HG03565 (cell line): ENCODE measurements at regions not wholly inside any gene's neighbourhood (a gene's known extent, or its start where the extent isn't known, plus 50 kb on each side); places are given as distances from the start of the nearest gene placed in this dataset.

Experiments used
- ATAC-seq: cut with Tn5 transposase; IDR thresholded peaks from one replicate; pipeline ENCODE4 v1.9.1; 2021; ENCODE audit warnings: mild to moderate bottlenecking, moderate library complexity; ENCODE audit not compliant: unreplicated experiment

DNA sequence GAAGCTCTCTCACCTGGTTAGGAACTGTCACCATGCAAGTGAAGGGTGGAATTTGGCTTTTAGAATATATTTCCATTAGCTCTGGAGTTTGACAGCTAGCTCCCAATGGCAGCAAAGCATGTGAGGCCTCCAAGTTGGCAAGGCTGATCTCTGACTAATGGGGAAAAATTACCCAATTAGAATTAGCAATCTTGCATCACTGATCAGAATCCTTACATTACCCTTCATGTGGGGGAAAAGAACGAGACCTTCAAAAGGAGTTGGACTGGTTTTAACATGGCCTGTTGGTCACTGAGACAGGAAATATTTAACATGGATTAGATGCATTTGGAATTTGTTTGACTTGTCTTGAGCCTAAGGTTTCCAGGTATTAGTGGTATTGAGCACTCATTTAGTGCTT lies 192.3 kb upstream of the GDNF start:
- ATAC-seq: no peak

DNA sequence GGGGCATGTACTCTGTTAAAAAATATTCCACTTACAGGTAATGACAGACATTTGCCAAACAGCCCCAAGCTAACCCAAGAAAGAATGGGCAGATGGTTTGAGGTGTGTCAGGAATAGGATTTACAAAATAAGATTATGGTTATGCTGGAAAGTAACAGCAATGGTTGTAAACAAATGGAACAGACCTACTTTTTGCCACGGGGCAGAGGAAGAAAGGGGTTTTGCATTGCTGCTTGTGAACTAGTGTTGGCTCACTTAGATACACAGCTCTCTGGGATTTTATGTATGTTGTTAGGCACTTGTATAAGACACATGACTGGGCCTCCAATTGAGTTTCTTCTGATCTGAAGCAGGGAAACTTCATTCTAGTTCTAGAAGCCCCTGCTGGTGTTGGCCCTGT lies 191.5 kb upstream of the GDNF start:
- ATAC-seq: no peak

DNA sequence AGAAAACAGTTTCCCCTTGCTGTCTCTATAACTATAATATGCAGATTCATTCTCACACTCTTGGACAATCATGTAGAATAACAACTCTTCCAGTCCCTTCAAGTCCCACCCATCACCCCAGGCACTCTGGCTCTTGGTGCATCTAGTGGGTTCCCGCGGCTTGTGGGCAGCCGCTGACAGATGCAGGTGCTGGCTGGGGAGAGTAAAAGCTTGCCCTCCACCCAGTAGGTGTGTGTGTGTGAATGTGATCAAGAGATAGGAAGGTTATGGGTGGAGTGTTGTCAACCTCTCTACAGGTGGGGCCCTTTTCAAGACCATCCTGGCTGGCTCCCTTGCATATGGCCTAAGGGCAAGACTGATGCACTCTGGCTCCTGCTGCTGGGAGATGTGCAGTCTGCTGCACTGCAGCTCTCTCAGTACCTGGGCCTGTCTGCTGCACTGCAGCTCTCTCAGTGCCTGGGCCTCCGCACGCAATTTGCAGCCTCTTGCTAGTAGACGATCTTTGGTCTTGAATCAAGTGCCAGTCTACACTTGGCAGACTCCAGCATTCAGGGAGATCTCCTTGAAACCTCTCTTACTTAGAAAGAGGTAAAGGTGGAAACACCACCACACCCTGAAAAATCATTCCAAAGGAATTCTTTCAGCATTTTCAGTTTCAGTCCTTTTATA lies 189.7 kb upstream of the GDNF start:
- ATAC-seq: no peak

DNA sequence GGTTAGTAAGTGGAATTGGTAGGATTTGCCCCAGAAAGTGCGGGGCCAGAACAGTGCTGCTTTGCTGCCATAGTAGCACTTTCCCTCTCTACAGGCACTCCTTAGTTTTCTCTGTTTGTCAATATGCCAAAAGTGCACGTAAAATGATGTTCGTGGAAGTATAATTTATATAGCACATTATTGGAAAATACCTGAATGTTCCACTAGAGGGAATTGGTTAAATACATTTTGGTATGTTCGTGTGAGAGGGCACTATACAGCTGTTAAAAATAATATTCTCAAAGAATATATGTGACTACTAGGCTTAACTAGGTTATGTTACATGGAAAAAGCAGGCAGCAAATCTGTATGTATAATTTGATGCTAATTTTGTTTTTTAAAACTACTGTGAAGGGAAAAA lies 184.0 kb upstream of the GDNF start:
- no peak for ATAC-seq

DNA sequence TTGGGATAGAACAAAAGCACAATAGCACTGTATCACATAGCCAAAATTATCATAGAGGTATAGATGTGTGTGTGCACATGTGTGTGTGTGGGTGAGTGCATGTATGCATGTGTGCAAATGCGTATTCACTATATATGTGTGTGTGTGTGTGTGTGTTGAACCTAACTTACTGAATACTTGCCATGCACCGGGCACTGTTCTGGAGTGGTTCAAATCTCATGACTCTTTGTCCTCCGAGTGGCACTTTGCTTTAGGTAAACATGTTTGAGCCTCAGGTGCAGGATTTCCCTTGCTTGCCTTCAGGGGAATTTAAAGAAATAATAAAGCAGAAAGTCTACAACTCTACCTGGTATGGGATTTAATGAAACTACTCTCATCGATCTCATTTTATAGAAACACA lies 183.5 kb upstream of the GDNF start:
- ATAC-seq: no peak

DNA sequence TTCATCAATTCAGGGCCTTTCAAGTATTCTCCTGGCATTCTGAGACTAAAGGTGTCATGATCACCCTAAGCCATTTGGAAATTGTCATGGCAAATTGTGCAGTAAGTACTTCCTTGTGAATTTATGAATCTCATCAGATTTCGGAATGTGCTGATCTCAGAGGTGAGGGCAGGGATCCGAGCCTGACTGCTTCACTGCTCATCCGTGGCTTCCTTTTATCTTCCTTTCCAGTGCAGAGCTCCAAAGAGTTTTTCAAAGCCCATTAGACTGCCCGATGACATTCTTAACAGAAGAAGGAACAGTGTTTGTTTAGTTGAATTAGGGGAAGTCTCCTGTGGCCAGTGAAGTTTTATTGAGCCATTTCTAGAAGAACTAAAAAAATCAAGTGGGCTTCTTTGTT lies 182.8 kb upstream of the GDNF start:
- no peak for ATAC-seq

DNA sequence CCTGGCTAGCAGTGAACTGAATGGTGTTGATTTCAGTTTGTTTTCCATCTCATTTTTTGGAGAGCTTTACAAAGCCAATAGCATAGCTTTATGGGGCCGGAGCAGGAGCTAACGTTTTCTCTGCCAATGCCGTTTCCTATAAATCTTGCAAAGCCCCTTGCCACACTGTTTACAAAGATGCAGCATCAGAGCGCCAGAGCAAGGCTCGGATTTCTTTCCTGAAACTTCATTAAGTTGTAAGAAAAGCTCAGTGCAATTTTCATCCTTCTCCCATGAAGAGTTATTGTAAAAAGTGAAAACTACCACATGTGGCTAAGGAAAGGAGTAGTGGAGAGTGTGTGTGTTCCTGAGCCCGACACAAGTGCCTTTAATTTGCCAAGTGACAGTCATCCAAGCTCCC lies 178.2 kb upstream of the GDNF start:
- ATAC-seq: no peak

DNA sequence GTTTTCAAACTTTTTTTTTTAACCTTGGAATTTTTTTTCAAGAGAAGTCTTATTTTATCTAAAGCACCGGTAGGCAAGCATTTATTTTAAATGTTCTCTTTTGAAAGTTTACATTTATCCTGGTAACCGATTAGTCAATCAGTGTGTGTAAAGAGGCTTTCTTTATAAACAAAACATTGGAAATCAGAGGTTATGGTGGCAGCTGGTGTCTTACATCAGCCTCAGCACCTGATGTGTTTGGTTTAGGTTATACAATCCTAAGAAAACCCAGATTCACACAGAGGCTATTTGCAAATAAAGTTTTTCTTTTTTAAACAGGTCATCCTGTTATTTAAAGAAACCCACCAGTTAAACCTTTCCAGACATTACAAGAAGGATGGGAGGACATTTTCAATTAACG lies 173.3 kb upstream of the GDNF start:
- ATAC-seq: no peak

DNA sequence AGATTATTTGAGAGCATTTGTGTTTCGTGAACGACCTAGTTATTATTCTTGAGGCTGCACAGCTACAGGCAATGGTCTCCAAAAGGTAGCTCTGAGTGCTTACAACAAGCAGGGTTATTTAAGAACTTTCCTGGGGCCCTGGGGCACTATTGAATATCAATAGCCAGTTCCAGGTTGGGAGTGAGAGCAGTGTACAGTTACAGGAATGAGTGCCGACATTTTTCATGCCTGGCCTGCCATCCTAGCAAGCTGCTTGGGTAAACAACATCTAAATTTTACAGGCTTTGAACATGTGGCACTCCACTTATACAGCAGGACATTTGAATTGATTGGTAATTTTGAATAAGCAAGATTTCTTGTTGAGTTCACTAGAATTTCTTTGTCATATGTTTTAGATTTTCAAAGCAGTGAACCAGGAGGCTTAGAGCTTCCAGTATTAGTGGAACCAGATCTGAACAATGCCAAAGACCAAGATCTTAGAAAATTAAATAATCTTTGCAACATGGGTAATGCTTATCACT lies 171.9 kb upstream of the GDNF start:
- no peak for ATAC-seq

DNA sequence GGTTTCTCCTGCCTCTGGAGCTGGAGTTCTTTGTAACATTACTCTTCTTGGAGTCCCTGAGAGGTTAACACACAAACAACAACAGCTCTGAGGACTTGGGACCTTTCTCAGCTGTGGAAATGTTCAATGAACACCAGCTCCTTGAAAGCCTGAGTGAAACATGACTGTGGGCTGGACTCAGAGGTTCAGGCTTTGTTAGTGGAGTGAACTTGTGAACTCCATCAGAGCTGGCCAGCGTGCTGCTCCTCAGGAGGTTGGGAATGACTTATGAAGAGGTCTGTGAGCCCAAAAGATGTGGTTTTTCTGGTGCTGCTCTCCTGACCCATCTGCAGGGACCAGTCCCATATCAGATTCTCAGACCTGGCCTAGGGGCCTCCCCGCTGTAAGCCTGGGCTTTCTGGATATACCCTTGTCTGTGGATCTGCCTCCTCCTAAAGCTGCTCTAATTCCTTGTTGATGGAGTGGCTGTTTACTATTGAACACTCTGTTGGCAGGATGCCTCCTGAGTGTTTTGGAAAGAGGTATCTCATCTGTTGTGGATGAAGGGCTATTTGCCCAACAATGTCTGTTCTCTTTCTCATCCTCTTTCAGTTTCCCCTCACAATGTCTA lies 170.0 kb upstream of the GDNF start:
- ATAC-seq: no peak

DNA sequence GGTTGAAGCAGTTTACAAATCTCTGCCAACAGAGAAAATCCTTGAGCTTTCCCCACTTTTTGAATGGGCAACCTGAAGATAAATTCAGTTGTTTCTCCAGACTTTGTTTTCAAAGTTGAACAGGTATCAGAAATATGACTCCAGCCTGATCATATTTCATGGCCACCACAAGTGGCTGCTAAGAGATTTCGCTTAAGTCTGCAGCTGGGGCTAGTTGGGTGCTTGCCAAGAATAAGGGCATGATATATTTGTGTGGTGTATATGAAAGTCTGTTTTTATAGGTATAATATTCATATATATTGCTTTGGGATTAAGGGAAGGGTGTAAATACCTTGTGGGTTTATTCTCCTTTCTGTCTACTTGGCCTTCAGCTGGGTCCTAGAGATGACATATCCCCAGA lies 168.4 kb upstream of the GDNF start:
- no peak for ATAC-seq

DNA sequence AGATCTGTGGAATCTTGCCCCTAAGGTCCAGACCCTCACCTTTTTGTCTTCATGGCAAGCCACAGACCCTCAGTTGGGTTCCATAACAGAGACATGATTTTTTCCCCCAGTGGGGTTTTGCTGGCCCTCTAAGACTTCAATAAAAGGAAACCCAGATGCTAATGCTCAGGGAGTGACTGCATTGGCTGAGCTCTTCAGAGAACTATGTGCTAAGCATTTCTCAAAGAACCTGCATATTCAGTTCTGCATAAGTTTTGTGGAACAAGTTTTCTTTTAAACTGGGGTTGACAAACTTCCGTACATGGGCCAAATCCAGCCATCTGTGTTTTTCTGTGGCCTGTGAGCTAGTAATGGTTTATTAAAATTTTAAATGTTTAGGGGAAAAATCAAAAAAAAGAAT lies 159.8 kb upstream of the GDNF start:
- no peak for ATAC-seq

DNA sequence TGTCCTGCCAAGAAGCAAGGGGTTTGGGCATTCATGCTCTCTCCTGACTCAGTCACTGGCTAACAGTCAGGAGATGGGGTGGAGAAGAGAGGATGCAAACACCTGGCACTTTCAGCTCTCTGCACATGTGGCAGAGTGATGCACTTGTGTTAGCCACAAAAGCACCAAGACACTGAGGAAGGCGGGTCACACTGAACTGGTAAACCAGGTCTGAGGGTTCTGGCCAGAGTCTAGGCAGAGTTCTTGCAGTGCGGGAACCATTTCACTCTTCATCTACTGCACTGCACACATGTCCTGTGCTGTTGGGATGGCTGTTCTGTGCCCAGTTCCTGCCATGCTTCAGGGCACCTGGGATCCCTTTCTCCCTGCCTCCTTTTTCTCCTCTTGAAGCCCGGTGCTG lies 157.1 kb upstream of the GDNF start:
- no peak for ATAC-seq

DNA sequence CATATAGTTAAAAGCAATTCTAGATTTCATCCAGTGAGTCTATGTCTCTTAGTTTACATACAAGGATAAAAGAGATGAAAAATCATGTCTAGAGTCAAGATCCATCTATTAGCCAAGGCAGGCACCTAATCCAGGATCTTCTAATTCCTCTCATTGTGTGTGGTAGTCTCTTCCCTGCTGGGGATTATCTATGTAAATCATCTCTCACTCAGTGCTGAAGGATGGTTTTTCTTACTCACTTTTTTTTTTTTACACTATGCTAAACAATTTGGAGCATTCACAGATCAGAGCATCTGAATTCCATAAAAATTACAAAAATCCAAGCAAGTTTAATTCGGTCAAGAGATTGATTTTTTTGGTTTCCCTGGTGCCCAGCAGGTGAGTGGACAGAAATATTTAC lies 154.9 kb upstream of the GDNF start:
- no peak for ATAC-seq

DNA sequence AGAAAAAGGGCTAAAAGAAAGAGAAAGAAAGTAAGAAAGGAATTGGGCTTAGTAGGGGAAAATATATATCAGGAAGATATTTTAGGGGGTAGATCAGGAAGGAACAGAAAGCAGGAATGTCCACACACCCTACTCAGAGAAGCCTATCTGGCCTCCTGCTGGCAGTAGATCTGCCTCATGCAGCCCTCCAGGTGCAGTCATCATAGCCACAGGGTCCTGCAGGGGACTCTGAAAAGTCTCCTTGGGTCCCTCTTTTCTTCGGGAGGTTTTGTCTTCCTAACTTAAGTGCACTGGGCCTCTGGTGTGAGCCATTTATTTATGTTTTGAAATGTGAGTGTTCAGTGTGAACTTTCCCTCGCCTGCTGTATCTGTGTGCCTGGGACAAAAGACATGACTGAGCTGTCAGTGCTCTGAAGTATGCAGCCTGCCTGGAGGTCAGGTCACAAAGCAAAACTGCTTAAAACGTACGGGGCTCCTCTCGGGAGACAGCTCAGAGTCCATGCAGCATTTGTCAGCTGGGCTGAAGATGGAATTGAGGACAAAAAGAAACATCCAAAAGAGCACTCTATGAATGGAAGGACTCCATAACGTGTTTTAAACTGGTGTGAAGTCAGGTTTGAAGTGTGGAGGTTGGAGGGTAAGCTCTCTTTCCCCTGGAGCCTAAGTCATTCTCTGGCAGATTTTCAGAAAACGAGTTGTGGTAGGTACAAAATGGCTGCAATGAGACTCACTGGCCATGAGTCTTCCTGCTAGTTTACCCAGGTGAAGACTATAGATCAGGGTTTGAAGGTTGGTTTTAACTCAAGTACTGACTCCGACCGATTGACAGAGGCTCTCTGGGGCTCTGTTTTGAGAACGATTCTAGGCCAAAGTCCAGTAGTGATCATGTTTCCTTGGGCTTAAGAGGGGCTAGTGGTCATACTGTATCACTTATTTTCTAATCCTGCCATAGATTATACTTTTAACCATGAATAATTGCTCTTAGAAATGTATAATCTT lies 151.8 kb upstream of the GDNF start:
- no peak for ATAC-seq

DNA sequence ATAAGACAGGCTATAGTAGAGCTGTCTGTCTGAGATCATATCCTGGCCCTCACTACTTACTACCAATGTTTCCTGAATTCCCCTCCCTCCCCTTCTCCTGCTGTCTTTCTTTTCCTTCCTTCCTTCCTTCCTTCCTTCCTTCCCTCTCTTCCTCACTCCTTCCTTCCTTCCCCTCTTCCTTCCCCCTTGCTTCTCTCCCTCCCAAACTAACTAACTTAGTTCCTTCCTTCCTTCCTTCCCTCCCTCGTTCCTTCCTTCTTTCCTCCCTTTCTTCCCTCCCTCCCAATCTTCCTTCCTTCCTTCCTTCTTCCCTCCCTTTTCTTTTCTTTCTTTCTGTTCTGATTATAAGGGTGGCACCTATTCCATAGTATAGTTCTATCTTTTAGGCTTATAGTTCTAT lies 150.0 kb upstream of the GDNF start:
- no peak for ATAC-seq

DNA sequence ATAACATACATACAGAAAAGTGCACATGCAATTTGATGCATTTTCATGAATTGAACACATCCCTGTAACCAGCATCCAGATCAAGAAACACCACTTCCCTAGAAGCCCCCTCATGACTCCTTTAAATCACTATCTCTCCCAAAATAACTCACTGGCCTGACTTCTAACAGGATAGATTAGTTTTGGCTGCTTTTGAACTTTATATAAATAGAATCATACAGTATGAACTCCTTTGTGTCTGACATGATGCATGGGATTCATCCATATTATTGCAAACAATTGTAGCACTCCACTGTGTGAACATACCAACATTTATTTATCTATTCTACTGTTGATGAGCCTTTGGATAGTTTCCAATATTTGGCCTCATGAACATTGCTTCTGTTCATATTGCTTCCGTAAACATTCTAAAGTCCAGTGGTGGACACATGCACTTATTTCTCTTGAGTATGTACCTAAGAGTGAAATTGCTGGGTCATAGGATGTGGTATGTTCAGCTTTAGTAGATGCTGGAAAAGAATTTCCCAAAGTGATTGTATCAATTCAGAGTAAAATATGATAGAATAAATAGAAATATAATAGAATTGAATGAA lies 148.7 kb upstream of the GDNF start:
- ATAC-seq: no peak

DNA sequence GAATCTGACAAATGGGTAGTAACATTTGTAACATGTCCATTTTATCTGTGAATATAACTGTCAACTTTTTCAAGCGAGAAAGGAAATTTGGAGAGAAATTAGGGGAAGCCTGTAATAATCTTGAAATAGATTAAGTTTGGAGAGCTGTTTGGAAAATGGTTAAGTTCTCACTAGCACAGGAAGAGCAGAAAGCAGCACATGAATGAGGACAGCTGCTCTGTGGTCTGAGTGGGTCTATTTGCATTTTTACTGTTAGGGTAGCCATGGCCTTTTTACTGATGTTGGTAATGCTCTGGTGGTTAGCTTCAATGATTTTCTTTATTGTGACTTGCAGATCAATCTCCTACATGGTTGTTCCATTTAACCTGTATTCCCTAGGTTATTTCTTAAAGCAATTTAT lies 144.5 kb upstream of the GDNF start:
- no peak for ATAC-seq

DNA sequence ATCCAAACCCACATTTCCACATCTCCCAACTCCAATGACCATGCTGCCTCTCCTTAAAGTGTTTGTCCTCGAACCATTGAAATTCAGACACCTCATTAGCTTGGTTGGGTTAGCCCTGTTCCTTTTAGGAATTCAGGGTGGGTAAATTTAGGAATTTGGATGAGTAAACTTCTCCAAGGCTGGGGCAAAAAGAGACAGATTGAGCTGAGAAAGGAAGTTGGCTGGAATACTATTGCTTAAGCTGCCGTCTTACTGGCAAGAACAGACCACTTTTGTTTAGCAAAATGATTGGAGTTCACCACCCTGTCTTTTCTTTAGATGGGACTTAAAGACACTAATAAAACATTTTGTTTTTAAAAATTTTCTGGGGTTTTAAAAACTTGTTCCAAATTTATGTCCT lies 143.6 kb upstream of the GDNF start:
- no peak for ATAC-seq

DNA sequence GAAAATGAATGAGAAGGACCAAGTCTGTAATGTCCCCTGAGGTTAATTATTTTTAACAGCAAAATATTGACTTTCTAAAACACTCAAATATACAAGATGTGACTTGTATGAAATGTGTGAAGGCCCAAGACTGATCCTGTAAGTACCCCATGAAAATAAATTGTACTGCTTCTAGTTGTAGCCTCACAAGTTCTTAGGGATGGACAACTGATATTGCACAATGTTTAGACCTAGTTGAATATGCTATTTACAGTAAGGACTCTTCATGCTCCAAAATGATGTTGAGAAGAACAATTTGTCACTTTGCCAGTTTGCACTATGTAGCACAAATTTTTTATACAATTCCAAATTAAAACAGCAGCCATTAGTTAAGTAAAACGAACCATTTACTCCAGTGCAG lies 139.7 kb upstream of the GDNF start:
- ATAC-seq: no peak

DNA sequence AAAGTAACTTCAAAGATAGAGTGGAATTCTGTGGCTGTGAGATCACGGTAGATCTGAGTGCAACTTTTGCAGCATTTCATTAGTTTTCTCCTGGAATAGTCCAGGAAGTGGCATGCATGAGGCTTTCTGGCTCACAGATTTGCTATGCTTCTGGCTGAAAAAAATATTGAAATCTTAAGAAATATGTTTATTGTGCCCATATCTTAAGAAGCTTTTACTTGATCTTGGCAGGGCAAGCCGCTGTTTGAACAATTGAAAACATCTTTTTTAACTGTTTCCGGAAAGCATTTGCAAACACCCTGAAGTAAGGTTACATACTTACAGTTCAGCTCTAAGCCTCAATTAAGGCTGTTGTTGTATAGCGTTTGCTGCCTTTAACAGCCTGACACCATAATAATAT lies 135.7 kb upstream of the GDNF start:
- no peak for ATAC-seq
